Breast epithelium (tissue), 3 donors: ENCODE measurements at regions not wholly inside any gene's neighbourhood (a gene's known extent, or its start where the extent isn't known, plus 50 kb on each side); places are given as distances from the start of the nearest gene placed in this dataset.

Experiments used
- POLR2A ChIP-seq: fragments of 450-650 bp; IDR thresholded peaks from one replicate; pipeline ENCODE4 v1.6.1; 2016; ENCODE audit warnings: antibody characterized with exemption, mild to moderate bottlenecking, moderate library complexity
- POLR2AphosphoS5 ChIP-seq, 3 donors: sonication (generic); formaldehyde crosslinking; IDR thresholded peaks; one replicate each; pipeline ENCODE4 v1.6.1; 2017; ENCODE audit warnings: antibody characterized with exemption in 3 of 3
- TF ChIP-seq, protein P1 (sequence below), 3 donors: fragments of 450-650 bp; IDR thresholded peaks; one replicate each; pipeline ENCODE4 v1.5.1; 2016 to 2017; ENCODE audit warnings: antibody characterized with exemption in 3 of 3, mild to moderate bottlenecking in 3 of 3, moderate library complexity in 3 of 3

DNA sequence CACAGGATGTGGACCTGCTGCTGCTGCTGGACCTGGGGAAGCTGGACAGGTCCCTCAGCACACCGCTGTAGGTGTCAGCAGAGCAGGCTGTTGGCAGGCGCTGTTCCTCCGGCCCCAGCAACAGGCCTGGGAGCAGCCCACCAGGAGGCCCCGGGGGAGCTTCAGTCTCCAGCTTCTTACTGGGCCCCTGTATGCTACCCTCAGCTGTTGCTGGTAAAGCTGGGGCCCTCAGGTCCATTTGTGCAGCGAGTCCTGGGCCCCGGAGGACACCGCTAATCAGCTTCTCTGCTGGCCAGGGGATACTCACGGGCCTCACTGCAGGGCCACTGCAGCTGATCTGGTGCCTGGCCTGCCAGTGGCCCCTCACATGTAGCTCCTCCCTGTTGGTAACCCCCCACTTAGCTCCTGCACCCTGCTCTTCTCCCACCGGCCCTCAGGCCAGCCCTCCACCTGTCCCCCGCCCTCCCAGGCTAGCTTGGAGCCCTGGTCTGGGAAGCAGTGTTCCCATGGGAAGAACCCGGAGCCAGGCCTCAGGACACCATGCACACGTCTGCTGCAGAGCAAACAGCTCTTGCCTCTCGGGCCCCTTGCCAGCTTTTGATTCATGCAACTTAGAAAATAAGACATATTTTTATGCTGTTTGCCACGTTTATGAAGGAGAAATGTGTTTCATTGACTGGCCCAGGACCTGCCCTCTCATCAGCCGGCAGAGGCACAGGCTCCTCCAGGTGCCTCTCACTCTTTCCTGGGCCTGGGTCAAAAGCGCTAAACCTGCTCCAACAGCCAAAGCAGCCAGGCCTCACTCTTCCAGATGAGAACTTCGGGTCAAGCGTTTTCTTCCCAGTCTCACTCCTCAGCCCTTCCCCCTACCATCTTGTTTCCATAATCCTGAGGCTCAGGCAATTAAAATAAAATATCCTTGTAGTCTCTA, 61.0 kb upstream of the ADAMTS2 start:
- TF ChIP-seq, protein P1, sequence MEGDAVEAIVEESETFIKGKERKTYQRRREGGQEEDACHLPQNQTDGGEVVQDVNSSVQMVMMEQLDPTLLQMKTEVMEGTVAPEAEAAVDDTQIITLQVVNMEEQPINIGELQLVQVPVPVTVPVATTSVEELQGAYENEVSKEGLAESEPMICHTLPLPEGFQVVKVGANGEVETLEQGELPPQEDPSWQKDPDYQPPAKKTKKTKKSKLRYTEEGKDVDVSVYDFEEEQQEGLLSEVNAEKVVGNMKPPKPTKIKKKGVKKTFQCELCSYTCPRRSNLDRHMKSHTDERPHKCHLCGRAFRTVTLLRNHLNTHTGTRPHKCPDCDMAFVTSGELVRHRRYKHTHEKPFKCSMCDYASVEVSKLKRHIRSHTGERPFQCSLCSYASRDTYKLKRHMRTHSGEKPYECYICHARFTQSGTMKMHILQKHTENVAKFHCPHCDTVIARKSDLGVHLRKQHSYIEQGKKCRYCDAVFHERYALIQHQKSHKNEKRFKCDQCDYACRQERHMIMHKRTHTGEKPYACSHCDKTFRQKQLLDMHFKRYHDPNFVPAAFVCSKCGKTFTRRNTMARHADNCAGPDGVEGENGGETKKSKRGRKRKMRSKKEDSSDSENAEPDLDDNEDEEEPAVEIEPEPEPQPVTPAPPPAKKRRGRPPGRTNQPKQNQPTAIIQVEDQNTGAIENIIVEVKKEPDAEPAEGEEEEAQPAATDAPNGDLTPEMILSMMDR (IDR thresholded peaks at IDR 0.05) = no peak
- TF ChIP-seq POLR2AphosphoS5 (IDR thresholded peaks at IDR 0.05) = no peak
- TF ChIP-seq POLR2A = no peak
